ENCODE measurements at regions not wholly inside any gene's neighbourhood (a gene's known extent, or its start where the extent isn't known, plus 50 kb on each side); places are given as distances from the start of the nearest gene placed in this dataset.

GRCh38 chr11:69572861-69573260 lies 68.1 kb upstream of the CCND1 start:
- TF ChIP-seq, protein P1, sequence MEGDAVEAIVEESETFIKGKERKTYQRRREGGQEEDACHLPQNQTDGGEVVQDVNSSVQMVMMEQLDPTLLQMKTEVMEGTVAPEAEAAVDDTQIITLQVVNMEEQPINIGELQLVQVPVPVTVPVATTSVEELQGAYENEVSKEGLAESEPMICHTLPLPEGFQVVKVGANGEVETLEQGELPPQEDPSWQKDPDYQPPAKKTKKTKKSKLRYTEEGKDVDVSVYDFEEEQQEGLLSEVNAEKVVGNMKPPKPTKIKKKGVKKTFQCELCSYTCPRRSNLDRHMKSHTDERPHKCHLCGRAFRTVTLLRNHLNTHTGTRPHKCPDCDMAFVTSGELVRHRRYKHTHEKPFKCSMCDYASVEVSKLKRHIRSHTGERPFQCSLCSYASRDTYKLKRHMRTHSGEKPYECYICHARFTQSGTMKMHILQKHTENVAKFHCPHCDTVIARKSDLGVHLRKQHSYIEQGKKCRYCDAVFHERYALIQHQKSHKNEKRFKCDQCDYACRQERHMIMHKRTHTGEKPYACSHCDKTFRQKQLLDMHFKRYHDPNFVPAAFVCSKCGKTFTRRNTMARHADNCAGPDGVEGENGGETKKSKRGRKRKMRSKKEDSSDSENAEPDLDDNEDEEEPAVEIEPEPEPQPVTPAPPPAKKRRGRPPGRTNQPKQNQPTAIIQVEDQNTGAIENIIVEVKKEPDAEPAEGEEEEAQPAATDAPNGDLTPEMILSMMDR (IDR thresholded peaks at IDR 0.05): no peak
- TF ChIP-seq ZFX (IDR thresholded peaks at IDR 0.05; ENCODE audit: borderline replicate concordance): no peak
